ENCODE measurements at regions not wholly inside any gene's neighbourhood (a gene's known extent, or its start where the extent isn't known, plus 50 kb on each side); places are given as distances from the start of the nearest gene placed in this dataset.

- Histone ChIP-seq H3K27me3 (replicated peaks in 1 of 4; ENCODE audit: control insufficient read depth in 3 of 4, extremely low read depth in 1 of 4, insufficient read depth in 3 of 4, low read length in 3 of 4) (no peaks in the 10 kb centered on the region), H3K23me2 (ENCODE audit: low read depth, low read length) (no peaks in the 10 kb centered on the region), H2BK120ac (replicated peaks; ENCODE audit: low read depth, low read length) (no peak overlapping the region), H3K4me1 (replicated peaks in 1 of 4; ENCODE audit: control insufficient read depth in 3 of 4, insufficient read depth in 4 of 4, low read length in 3 of 4) (no peaks in the 10 kb centered on the region), H3K9me3 (ENCODE audit: insufficient read depth in 2 of 2, low read depth in 1 of 2, low read length in 1 of 2) (no peaks in the 10 kb centered on the region), H3K4me3 (ENCODE audit: extremely low read depth in 1 of 4, insufficient read depth in 2 of 4, low read depth in 3 of 4, low read length in 4 of 4) (no peak overlapping the region), H2AFZ (ENCODE audit: low read length) (no peak overlapping the region), H3K23ac (ENCODE audit: insufficient read length) (no peak overlapping the region), H3K18ac (ENCODE audit: extremely low read depth, low read length) (no peak overlapping the region), H4K91ac (replicated peaks; ENCODE audit: insufficient read length, low read length) (no peak overlapping the region), H3K36me3 (ENCODE audit: control insufficient read depth in 2 of 4, insufficient read depth in 4 of 4, low read length in 3 of 4) (no peaks in the 10 kb centered on the region), H3K14ac (ENCODE audit: insufficient read length) (no peak overlapping the region), H3K9ac (replicated peaks in 1 of 4; ENCODE audit: extremely low read depth in 1 of 4, low read depth in 3 of 4, low read length in 3 of 4) (no peak overlapping the region), H4K8ac (ENCODE audit: extremely low read depth, insufficient read depth, low read length) (no peak overlapping the region), H2BK15ac (ENCODE audit: low read length) (no peak overlapping the region), H3K79me2 (ENCODE audit: control insufficient read depth in 1 of 2, insufficient read depth in 2 of 2, low read length in 2 of 2) (no peaks in the 10 kb centered on the region), H3K4me2 (ENCODE audit: insufficient read depth in 1 of 2, low read depth in 2 of 2, low read length in 2 of 2) (no peak overlapping the region), H2BK5ac (ENCODE audit: low read depth, low read length) (no peak overlapping the region), H2BK20ac (ENCODE audit: low read length) (no peak overlapping the region), H2AK5ac (ENCODE audit: low read depth, low read length) (no peak overlapping the region), H3K79me1 (ENCODE audit: low read depth, low read length) (no peaks in the 10 kb centered on the region), H2BK12ac (ENCODE audit: low read depth, low read length) (no peak overlapping the region), H3K56ac (replicated peaks; ENCODE audit: insufficient read length, low read depth, low read length) (no peak overlapping the region), H3K4ac (replicated peaks; ENCODE audit: insufficient read length, low read depth, low read length) (no peak overlapping the region), H4K5ac (ENCODE audit: insufficient read length, low read depth, low read length) (no peak overlapping the region), H4K20me1 (replicated peaks in 1 of 2; ENCODE audit: control insufficient read depth in 1 of 2, insufficient read depth in 2 of 2, low read length in 2 of 2) (no peaks in the 10 kb centered on the region), H3K27ac (ENCODE audit: low read depth, low read length) (no peak overlapping the region)
- ChIA-PET CTCF (ENCODE audit: partially characterized antibody) (no interaction called here), POLR2A (ENCODE audit: partially characterized antibody) (no interaction called here)
- DNase-seq (ENCODE audit: low read depth in 1 of 2, low spot score in 2 of 2) (no peak), FAIRE-seq (no peak)
- TF ChIP-seq NRF1 (IDR thresholded peaks at IDR 0.05; ENCODE audit: low read depth, low read length), result no peak
- TF ChIP-seq, protein P1, sequence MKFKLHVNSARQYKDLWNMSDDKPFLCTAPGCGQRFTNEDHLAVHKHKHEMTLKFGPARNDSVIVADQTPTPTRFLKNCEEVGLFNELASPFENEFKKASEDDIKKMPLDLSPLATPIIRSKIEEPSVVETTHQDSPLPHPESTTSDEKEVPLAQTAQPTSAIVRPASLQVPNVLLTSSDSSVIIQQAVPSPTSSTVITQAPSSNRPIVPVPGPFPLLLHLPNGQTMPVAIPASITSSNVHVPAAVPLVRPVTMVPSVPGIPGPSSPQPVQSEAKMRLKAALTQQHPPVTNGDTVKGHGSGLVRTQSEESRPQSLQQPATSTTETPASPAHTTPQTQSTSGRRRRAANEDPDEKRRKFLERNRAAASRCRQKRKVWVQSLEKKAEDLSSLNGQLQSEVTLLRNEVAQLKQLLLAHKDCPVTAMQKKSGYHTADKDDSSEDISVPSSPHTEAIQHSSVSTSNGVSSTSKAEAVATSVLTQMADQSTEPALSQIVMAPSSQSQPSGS (IDR thresholded peaks at IDR 0.05; ENCODE audit: low read length), result no peak
- TF ChIP-seq POLR2A (IDR thresholded peaks at IDR 0.05; ENCODE audit: control extremely low read depth in 1 of 2, low read depth in 2 of 2, low read length in 2 of 2), result no peak
- TF ChIP-seq CHD2 (IDR thresholded peaks at IDR 0.05; ENCODE audit: low read length), result no peak
- TF ChIP-seq NANOG (IDR thresholded peaks at IDR 0.05; ENCODE audit: insufficient read depth, low read depth, low read length, poor library complexity, severe bottlenecking), result no peak
- TF ChIP-seq BACH1 (IDR thresholded peaks at IDR 0.05; ENCODE audit: low read length), result no peak
- TF ChIP-seq TCF12 (IDR thresholded peaks at IDR 0.05; ENCODE audit: low read depth, low read length), result no peak
- no peak for TF ChIP-seq CEBPB (IDR thresholded peaks at IDR 0.05; ENCODE audit: low read depth, low read length)
- TF ChIP-seq RBBP5 (IDR thresholded peaks at IDR 0.05; ENCODE audit: borderline replicate concordance, low read depth, low read length), result no peak
- WGBS, 2 experiments (ENCODE audit: extremely low coverage in 1 of 2, insufficient coverage in 1 of 2, insufficient read length in 1 of 2, insufficient replicate concordance in 2 of 2, low coverage in 1 of 2, low lambda C conversion rate in 2 of 2, missing lambda C conversion rate in 1 of 2), result 83% methylated on average over 4 of the region's 4 CpGs; no CpG with 5 or more reads in 1 of the 2 experiments
These were observed 220.5 kb upstream of the LRRN1 start for GRCh38 chr3:3578718-3579117.

All from H1 (cell line).